ENCODE measurements at regions not wholly inside any gene's neighbourhood (a gene's known extent, or its start where the extent isn't known, plus 50 kb on each side); places are given as distances from the start of the nearest gene placed in this dataset.

GRCh38 chr10:59107147-59107546, 69.3 kb upstream of the PHYHIPL start:
- H3K4me3 ChIP-seq (replicated peaks; ENCODE audit: low read depth, low read length): no peak overlapping the region
- no peak for TF ChIP-seq CTCF (IDR thresholded peaks at IDR 0.05; ENCODE audit: low read depth, low read length, missing control alignments)
- no peak for DNase-seq (ENCODE audit: extremely low read depth, low read depth)

- TF ChIP-seq CTCF (IDR thresholded peaks at IDR 0.05; ENCODE audit: low read depth, low read length, missing control alignments): no peak
- DNase-seq (ENCODE audit: extremely low read depth, low read depth): no peak
- H3K4me3 ChIP-seq (replicated peaks; ENCODE audit: low read depth, low read length): no peak overlapping the region
Observed at GRCh38 chr10:59108296-59108870, 68.1 kb upstream of the PHYHIPL start.

GRCh38 chr10:59108886-59109288, 67.6 kb upstream of the PHYHIPL start:
- DNase-seq (ENCODE audit: extremely low read depth, low read depth): no peak
- H3K4me3 ChIP-seq (replicated peaks; ENCODE audit: low read depth, low read length): no peak overlapping the region
- TF ChIP-seq CTCF (IDR thresholded peaks at IDR 0.05; ENCODE audit: low read depth, low read length, missing control alignments): no peak

- H3K4me3 ChIP-seq (replicated peaks; ENCODE audit: low read depth, low read length): no peak overlapping the region
- DNase-seq (ENCODE audit: extremely low read depth, low read depth): no peak
- no peak for TF ChIP-seq CTCF (IDR thresholded peaks at IDR 0.05; ENCODE audit: low read depth, low read length, missing control alignments)
Observed at GRCh38 chr10:59109826-59110225, 66.6 kb upstream of the PHYHIPL start.

GRCh38 chr10:59124187-59124586, 52.3 kb upstream of the PHYHIPL start:
- DNase-seq (ENCODE audit: extremely low read depth, low read depth): no peak
- H3K4me3 ChIP-seq (replicated peaks; ENCODE audit: low read depth, low read length): no peak overlapping the region
- TF ChIP-seq CTCF (IDR thresholded peaks at IDR 0.05; ENCODE audit: low read depth, low read length, missing control alignments): no peak

- TF ChIP-seq CTCF (IDR thresholded peaks at IDR 0.05; ENCODE audit: low read depth, low read length, missing control alignments): no peak
- DNase-seq (ENCODE audit: extremely low read depth, low read depth): no peak
- H3K4me3 ChIP-seq (replicated peaks; ENCODE audit: low read depth, low read length): no peak overlapping the region
Observed at GRCh38 chr10:59125666-59126065, 50.8 kb upstream of the PHYHIPL start.

GRCh38 chr10:59126261-59126660, 50.2 kb upstream of the PHYHIPL start:
- TF ChIP-seq CTCF (IDR thresholded peaks at IDR 0.05; ENCODE audit: low read depth, low read length, missing control alignments): no peak
- no peak overlapping the region for H3K4me3 ChIP-seq (replicated peaks; ENCODE audit: low read depth, low read length)
- no peak for DNase-seq (ENCODE audit: extremely low read depth, low read depth)

All from HFF-Myc (cell line).